GM23338 (cell line): ENCODE measurements at regions not wholly inside any gene's neighbourhood (a gene's known extent, or its start where the extent isn't known, plus 50 kb on each side); places are given as distances from the start of the nearest gene placed in this dataset.

ENCODE experiments used
- ATAC-seq: fragments of 200-7000 bp; cut with Tn5 transposase; 3 replicates; pipeline ENCODE4 v1.9.1; 2020
- DNase-seq: peaks from one replicate; pipeline ENCODE4 v3.0.0-alpha.2; 2015; ENCODE audit warnings: low spot score
- H2AFZ ChIP-seq: fragments of 200-600 bp; sonication (generic); 2 replicates; pipeline ENCODE4 v1.8.0; 2016; ENCODE audit warnings: antibody characterized with exemption, mild to moderate bottlenecking, moderate library complexity
- H3F3A ChIP-seq: fragments of 200-600 bp; sonication (generic); replicated peaks from 2 replicates; pipeline ENCODE4 v1.8.0; 2017; ENCODE audit warnings: antibody characterized with exemption, mixed run types, low read depth
- H3K27ac ChIP-seq: fragments of 200-600 bp; sonication (generic); 2 replicates; pipeline ENCODE4 v1.6.1; 2016; ENCODE audit warnings: low read depth
- H3K27me3 ChIP-seq: fragments of 200-600 bp; sonication (generic); 2 replicates; pipeline ENCODE4 v1.8.0; 2016; ENCODE audit warnings: mild to moderate bottlenecking, mixed run types, moderate library complexity; ENCODE audit not compliant: insufficient read depth
- H3K36me3 ChIP-seq: fragments of 200-600 bp; sonication (generic); 2 replicates; pipeline ENCODE4 v1.8.0; 2016; ENCODE audit warnings: mild to moderate bottlenecking; ENCODE audit not compliant: insufficient read depth
- H3K4me1 ChIP-seq: fragments of 200-600 bp; sonication (generic); 2 replicates; pipeline ENCODE4 v1.8.0; 2016; ENCODE audit warnings: mild to moderate bottlenecking, moderate library complexity; ENCODE audit not compliant: insufficient read depth
- H3K4me2 ChIP-seq: fragments of 200-600 bp; sonication (generic); 2 replicates; pipeline ENCODE4 v1.7.1; 2017; ENCODE audit warnings: mixed run types
- H3K4me3 ChIP-seq: fragments of 200-600 bp; sonication (generic); 2 replicates; pipeline ENCODE4 v1.6.1; 2016; ENCODE audit warnings: mixed run types
- H3K79me2 ChIP-seq: fragments of 200-600 bp; sonication (generic); replicated peaks from 2 replicates; pipeline ENCODE4 v1.8.0; 2017; ENCODE audit warnings: mild to moderate bottlenecking; ENCODE audit not compliant: insufficient read depth
- H3K9me2 ChIP-seq: fragments of 200-600 bp; sonication (generic); 2 replicates; pipeline ENCODE4 v1.8.0; 2017; ENCODE audit not compliant: insufficient read depth
- H4K20me1 ChIP-seq: fragments of 200-600 bp; sonication (generic); replicated peaks from 2 replicates; pipeline ENCODE4 v1.8.0; 2017; ENCODE audit warnings: mild to moderate bottlenecking; ENCODE audit not compliant: insufficient read depth
- H3K27ac Mint-ChIP-seq: 2 replicates; pipeline ENCODE4 v1.8.0; 2020; ENCODE audit warnings: inconsistent platforms, mild to moderate bottlenecking, moderate library complexity, mixed read lengths
- H3K27me3 Mint-ChIP-seq: 3 replicates; pipeline ENCODE4 v1.8.0; 2022; ENCODE audit warnings: low read depth, mild to moderate bottlenecking, moderate library complexity, mixed read lengths, inconsistent platforms; ENCODE audit not compliant: insufficient read depth, poor library complexity
- H3K36me3 Mint-ChIP-seq: 3 replicates; pipeline ENCODE4 v1.8.0; 2021; ENCODE audit warnings: low read depth, mild to moderate bottlenecking, inconsistent platforms, moderate library complexity, mixed read lengths
- H3K4me1 Mint-ChIP-seq: 3 replicates; pipeline ENCODE4 v1.8.0; 2020; ENCODE audit warnings: mild to moderate bottlenecking, inconsistent platforms, mixed read lengths
- H3K4me3 Mint-ChIP-seq: 3 replicates; pipeline ENCODE4 v1.8.0; 2021; ENCODE audit warnings: moderate library complexity, mild to moderate bottlenecking, inconsistent platforms, mixed read lengths
- H3K9me3 Mint-ChIP-seq: 3 replicates; pipeline ENCODE4 v1.8.0; 2020; ENCODE audit warnings: moderate library complexity, mild to moderate bottlenecking, inconsistent platforms, mixed read lengths
- CTCF ChIP-seq, 2 experiments: fragments of 200-600 bp in 1 of 2; sonication (generic) in 1 of 2; conservative IDR thresholded peaks; 2 replicates each; pipeline versions ENCODE4 v1.5.1 to v1.6.1; 2016 to 2017; ENCODE audit warnings: antibody characterized with exemption in 2 of 2, low read depth in 2 of 2, mild to moderate bottlenecking in 2 of 2, moderate library complexity in 1 of 2
- POLR2AphosphoS5 ChIP-seq: IDR thresholded peaks from 2 replicates; pipeline ENCODE4 v1.6.1; 2016; ENCODE audit warnings: antibody characterized with exemption, low read depth
- ZNF114 ChIP-seq: fragments of 250-450 bp; sonication (Bioruptor Pico); IDR thresholded peaks from 2 replicates; pipeline ENCODE4 v1.5.0; 2020; ENCODE audit warnings: mild to moderate bottlenecking, moderate library complexity
- TF ChIP-seq, protein P1 (sequence below): fragments of 250-450 bp; sonication (Bioruptor Pico); IDR thresholded peaks from 2 replicates; pipeline ENCODE4 v1.5.0; 2020; ENCODE audit warnings: mild to moderate bottlenecking, moderate library complexity

GRCh38 chr18:8901019-8901418 lies 195.7 kb downstream of the MTCL1 start:
- peak; percentile 10 for DNase-seq
- Mint-ChIP-seq H3K9me3 (peaks cover 23% of the 10 kb centered on the region), H3K4me3 (no peak overlapping the region), H3K36me3 (peaks cover 9% of the 10 kb centered on the region; the same call in 2 of the 3 replicates), H3K27me3 (no peaks in the 10 kb centered on the region), H3K4me1 (peaks cover 5% of the 10 kb centered on the region; the same call in 1 of the 3 replicates), H3K27ac (no peak overlapping the region)
- no peaks in the 10 kb centered on the region for H3F3A ChIP-seq
- H3K4me1 ChIP-seq = no peaks in the 10 kb centered on the region
- no peak overlapping the region for H3K27ac ChIP-seq
- no peak for ATAC-seq
- no peaks in the 10 kb centered on the region for H3K36me3 ChIP-seq
- no peaks in the 10 kb centered on the region for H3K27me3 ChIP-seq
- peaks cover 2% of the 10 kb centered on the region; the same call in 1 of the 2 replicates for H3K9me2 ChIP-seq
- H3K79me2 ChIP-seq = no peaks in the 10 kb centered on the region
- no peak for TF ChIP-seq POLR2AphosphoS5
- TF ChIP-seq ZNF114 (CRISPR knock-in tag) = no peak
- TF ChIP-seq CTCF (conservative IDR thresholded peaks at IDR 0.05; ENCODE audit: low read depth in 2 of 2) = peak in 1 of 2 experiments; percentile 44; a peak in 2 of 4 replicates
- H4K20me1 ChIP-seq = no peaks in the 10 kb centered on the region
- H2AFZ ChIP-seq = no peak overlapping the region
- no peak overlapping the region for H3K4me2 ChIP-seq
- no peak overlapping the region for H3K4me3 ChIP-seq

DNA sequence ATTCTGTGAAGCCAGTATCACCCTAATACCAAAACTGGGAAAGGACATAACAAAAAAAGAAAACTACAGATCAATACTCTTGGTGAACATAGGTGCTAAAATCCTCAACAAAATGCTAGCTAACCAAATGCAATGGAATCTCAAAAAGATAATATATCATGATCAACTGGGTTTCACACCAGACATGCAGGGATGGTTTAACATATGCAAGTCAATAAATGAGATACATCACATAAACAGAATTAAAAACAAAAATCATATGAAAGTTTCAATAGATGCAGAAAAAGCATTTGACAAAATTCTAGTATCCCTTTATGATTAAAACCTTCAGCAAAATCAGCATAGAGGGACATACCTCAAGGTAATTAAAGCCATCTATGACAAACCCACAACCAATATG lies 198.2 kb upstream of the NDUFV2 start:
- no peaks in the 10 kb centered on the region for H3K27me3 Mint-ChIP-seq
- Histone ChIP-seq H3K27ac (no peak overlapping the region), H3K36me3 (no peaks in the 10 kb centered on the region), H3K4me3 (no peak overlapping the region), H3K4me2 (no peak overlapping the region), H3F3A (no peaks in the 10 kb centered on the region), H3K79me2 (no peaks in the 10 kb centered on the region), H3K4me1 (no peaks in the 10 kb centered on the region), H2AFZ (peak overlapping the region; percentile 1; the same call in 1 of the 2 replicates), H3K27me3 (no peaks in the 10 kb centered on the region), H3K9me2 (peaks cover 2% of the 10 kb centered on the region; the same call in 1 of the 2 replicates), H4K20me1 (no peaks in the 10 kb centered on the region)
- TF ChIP-seq, protein P1, sequence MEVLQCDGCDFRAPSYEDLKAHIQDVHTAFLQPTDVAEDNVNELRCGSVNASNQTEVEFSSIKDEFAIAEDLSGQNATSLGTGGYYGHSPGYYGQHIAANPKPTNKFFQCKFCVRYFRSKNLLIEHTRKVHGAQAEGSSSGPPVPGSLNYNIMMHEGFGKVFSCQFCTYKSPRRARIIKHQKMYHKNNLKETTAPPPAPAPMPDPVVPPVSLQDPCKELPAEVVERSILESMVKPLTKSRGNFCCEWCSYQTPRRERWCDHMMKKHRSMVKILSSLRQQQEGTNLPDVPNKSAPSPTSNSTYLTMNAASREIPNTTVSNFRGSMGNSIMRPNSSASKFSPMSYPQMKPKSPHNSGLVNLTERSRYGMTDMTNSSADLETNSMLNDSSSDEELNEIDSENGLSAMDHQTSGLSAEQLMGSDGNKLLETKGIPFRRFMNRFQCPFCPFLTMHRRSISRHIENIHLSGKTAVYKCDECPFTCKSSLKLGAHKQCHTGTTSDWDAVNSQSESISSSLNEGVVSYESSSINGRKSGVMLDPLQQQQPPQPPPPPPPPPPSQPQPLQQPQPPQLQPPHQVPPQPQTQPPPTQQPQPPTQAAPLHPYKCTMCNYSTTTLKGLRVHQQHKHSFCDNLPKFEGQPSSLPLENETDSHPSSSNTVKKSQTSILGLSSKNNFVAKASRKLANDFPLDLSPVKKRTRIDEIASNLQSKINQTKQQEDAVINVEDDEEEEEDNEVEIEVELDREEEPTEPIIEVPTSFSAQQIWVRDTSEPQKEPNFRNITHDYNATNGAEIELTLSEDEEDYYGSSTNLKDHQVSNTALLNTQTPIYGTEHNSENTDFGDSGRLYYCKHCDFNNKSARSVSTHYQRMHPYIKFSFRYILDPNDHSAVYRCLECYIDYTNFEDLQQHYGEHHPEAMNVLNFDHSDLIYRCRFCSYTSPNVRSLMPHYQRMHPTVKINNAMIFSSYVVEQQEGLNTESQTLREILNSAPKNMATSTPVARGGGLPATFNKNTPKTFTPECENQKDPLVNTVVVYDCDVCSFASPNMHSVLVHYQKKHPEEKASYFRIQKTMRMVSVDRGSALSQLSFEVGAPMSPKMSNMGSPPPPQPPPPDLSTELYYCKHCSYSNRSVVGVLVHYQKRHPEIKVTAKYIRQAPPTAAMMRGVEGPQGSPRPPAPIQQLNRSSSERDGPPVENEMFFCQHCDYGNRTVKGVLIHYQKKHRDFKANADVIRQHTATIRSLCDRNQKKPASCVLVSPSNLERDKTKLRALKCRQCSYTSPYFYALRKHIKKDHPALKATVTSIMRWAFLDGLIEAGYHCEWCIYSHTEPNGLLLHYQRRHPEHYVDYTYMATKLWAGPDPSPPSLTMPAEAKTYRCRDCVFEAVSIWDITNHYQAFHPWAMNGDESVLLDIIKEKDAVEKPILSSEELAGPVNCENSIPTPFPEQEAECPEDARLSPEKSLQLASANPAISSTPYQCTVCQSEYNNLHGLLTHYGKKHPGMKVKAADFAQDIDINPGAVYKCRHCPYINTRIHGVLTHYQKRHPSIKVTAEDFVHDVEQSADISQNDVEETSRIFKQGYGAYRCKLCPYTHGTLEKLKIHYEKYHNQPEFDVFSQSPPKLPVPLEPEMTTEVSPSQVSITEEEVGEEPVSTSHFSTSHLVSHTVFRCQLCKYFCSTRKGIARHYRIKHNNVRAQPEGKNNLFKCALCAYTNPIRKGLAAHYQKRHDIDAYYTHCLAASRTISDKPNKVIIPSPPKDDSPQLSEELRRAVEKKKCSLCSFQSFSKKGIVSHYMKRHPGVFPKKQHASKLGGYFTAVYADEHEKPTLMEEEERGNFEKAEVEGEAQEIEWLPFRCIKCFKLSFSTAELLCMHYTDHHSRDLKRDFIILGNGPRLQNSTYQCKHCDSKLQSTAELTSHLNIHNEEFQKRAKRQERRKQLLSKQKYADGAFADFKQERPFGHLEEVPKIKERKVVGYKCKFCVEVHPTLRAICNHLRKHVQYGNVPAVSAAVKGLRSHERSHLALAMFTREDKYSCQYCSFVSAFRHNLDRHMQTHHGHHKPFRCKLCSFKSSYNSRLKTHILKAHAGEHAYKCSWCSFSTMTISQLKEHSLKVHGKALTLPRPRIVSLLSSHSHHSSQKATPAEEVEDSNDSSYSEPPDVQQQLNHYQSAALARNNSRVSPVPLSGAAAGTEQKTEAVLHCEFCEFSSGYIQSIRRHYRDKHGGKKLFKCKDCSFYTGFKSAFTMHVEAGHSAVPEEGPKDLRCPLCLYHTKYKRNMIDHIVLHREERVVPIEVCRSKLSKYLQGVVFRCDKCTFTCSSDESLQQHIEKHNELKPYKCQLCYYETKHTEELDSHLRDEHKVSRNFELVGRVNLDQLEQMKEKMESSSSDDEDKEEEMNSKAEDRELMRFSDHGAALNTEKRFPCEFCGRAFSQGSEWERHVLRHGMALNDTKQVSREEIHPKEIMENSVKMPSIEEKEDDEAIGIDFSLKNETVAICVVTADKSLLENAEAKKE (CRISPR knock-in tag) = no peak
- TF ChIP-seq POLR2AphosphoS5 = no peak
- H3K4me1 Mint-ChIP-seq = peaks cover 5% of the 10 kb centered on the region; the same call in 1 of the 3 replicates
- peaks cover 11% of the 10 kb centered on the region; the same call in 2 of the 3 replicates for H3K36me3 Mint-ChIP-seq
- ATAC-seq (no peak), DNase-seq (no peak)
- H3K4me3 Mint-ChIP-seq = no peak overlapping the region
- H3K27ac Mint-ChIP-seq = no peak overlapping the region
- H3K9me3 Mint-ChIP-seq = peaks cover 33% of the 10 kb centered on the region
